GM12873 (cell line): ENCODE measurements at regions not wholly inside any gene's neighbourhood (a gene's known extent, or its start where the extent isn't known, plus 50 kb on each side); places are given as distances from the start of the nearest gene placed in this dataset.

Experiments
- CTCF ChIP-seq: IDR thresholded peaks from 2 replicates; pipeline ENCODE4 v1.5.1; 2012; ENCODE audit warnings: low read depth, mild to moderate bottlenecking, moderate library complexity, low read length, control low read depth; ENCODE audit not compliant: insufficient read depth; ENCODE audit errors: missing control alignments

- no peak for TF ChIP-seq CTCF
Observed at GRCh38 chr10:86600296-86600695, 54.1 kb upstream of the OPN4 start.

- no peak for TF ChIP-seq CTCF
Observed at GRCh38 chr10:86601956-86602602, 52.3 kb upstream of the OPN4 start.

- no peak for TF ChIP-seq CTCF
Observed at GRCh38 chr10:86603256-86603655, 51.1 kb upstream of the OPN4 start.
